HTR-8/SVneo (cell line): ENCODE measurements at regions not wholly inside any gene's neighbourhood (a gene's known extent, or its start where the extent isn't known, plus 50 kb on each side); places are given as distances from the start of the nearest gene placed in this dataset.

Experiments used
- DNase-seq: peaks from one replicate; pipeline ENCODE4 v3.0.0; 2011; ENCODE audit warnings: low spot score, mixed read lengths; ENCODE audit not compliant: insufficient read length
- FAIRE-seq: peaks from 2 replicates; lab custom pipeline; 2011; peaks lifted over from hg19 to GRCh38; lab: Jason Lieb, UNC

DNA sequence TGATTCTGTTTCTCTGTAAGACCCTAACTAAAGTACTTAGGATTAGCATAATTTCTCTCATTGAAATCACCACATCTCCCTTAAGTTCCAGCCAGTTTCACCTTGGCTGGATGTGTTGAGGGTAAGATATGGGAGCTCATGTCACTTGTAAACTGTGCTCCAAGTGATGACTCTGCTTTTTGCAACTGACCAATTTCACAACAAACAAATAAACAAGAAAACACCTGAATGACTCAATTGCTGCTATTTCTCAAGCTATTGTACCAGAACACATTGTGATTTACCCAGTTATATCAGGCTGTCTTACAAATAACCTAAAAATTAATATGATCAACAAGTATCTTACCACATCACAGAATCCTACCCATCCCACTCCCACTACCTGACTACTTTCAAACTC, 379.1 kb upstream of the KIF2A start:
- DNase-seq (no peak), FAIRE-seq (no peak)

GRCh38 chr5:61931236-61931635, 374.8 kb upstream of the KIF2A start:
- no peak for DNase-seq
- FAIRE-seq, result no peak

DNA sequence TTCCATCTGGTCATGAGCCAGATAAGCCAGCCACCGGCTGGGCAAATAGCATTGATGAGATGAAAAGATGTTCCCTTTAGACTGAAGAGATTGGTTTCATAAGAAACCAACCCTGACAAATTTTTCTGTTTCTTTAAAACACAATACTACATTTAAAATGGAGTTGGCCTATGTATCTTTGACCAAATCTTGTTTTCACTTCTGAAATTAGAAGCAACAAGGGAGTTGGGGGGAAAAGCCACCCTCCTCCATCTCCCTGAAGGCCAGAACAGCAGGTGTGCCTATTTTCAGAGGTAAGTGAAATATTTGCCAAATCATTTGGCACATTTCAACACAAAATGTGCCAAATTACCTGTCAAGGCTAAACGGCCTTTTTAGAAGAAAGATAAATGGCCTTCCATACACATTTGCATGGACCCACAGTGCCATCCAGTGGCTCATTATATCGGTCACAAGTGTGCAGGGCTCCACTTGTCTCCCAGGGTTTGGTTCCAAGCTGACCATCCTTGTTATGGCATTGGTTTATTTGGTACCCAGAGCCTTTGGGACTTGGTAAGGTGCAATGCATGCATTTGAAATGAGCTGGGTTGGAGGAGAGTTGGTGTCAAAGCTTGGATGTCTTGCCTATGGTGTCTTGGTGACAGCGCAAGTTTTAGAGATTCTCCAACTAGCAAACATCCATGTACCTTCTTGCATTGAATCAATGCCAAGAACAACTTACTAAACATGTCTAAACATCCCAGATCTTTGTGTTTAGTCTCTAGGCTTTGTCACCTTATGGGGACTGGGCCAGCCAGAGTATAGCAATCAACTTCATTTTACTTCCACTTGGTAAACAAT, 372.0 kb upstream of the KIF2A start:
- FAIRE-seq (peak; percentile 16), DNase-seq (peak; percentile 41)

- no peak for FAIRE-seq
- DNase-seq, result no peak
These were observed 364.4 kb upstream of the KIF2A start for GRCh38 chr5:61941637-61942036.

GRCh38 chr5:61942462-61943049, 363.4 kb upstream of the KIF2A start:
- FAIRE-seq, result no peak

DNA sequence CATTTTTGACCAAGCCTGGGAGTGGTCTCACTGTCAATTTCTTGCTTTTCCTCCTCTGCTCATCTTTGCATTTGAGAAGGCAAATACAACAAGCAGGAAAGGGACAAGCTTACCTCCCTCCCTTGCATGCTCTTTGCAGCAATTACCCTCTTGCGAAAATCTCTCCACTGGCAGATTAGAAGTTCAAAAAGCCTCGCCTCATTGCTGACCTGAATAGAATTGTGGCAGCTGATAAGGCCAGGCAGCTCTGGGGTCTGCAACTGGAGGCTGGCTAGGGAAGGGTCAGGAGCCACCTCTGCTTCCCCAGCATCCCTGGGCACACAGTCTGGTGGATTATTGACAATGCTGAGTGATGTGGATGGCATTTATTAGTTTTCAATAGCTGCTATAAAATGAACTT, 362.3 kb upstream of the KIF2A start:
- FAIRE-seq (no peak), DNase-seq (no peak)

More at GRCh38 chr5:61942462-61943049, 363.4 kb upstream of the KIF2A start:
- no peak for DNase-seq

GRCh38 chr5:61948151-61948550, 357.9 kb upstream of the KIF2A start:
- DNase-seq (no peak), FAIRE-seq (no peak)

- DNase-seq, result no peak
- no peak for FAIRE-seq
These were observed 356.8 kb upstream of the KIF2A start for GRCh38 chr5:61949054-61949678.

DNA sequence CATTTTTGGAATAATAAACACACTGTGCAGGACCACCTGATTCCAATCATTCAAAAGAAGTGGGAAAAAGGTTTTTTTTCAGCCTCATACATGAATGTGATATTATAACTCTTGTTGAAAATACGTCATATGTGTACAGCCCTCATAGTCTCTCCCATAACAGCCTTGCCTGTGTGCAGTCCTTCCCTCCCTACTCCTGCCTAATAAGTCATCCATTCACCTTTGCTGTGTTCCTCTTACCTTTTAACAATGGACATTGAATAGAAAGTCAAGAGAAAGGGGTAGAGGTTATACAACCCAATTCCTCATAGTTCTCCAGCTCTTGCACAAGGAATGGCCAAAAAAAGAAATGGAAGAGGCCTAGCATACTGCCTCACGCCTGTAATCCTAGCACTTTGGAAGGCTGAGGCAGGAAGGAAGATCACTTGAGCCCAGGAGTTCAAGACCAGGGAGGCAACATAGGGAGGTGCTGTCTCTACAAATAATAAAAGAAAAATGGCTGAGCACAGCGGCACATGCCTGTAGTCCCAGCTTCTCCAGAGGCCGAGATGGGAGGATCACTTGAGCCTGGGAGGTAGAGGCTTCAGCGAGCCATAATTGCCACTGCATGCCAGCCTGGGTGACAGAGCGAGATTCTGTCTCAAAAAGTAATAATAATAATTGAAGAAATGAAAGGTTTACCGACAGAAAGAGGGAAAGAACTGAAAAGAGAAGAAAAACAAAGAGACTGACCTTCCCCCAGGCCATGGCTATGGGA, 356.1 kb upstream of the KIF2A start:
- FAIRE-seq (no peak), DNase-seq (no peak)

GRCh38 chr5:61951295-61951694, 354.7 kb upstream of the KIF2A start:
- FAIRE-seq, result no peak

DNA sequence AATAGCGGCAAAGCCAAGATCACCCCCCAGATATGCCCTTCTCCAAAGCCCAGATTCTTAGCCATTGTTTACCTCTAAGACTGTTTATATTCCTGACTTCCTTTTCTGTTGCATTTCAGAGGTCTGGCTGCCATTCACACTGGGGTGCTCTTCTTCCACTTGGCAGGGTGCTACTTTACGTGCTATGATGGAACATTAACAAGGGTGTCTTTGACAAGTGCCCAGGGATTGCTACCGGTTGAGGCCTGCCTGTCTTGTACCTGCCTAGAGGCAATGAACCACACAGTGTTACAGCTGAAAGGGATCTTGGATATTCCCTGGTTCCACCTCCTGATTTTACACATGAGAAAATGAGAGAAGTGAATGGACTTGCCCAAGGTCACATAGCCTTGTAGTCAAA, 352.1 kb upstream of the KIF2A start:
- FAIRE-seq (no peak), DNase-seq (no peak)

More at GRCh38 chr5:61951295-61951694, 354.7 kb upstream of the KIF2A start:
- DNase-seq, result no peak

DNA sequence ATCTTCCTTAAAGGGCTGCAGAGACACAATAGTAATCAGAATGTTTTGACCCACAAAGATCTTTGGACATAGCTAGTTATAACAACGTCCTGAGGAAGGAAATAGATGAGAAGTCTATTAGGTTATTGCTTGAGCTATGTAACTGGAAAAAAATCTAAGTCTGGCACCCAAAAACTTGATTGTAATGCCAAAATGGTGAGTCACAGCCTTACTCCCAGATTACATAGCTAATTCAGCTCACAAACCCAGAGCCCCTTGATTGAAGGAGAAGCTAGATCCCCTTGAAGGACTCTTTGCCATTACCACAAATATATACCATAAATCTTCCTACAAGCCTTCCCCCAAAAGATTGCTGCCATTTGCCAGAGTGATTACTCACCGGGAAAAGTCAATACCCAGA, 341.8 kb upstream of the KIF2A start:
- FAIRE-seq (no peak), DNase-seq (peak; percentile 13)

DNA sequence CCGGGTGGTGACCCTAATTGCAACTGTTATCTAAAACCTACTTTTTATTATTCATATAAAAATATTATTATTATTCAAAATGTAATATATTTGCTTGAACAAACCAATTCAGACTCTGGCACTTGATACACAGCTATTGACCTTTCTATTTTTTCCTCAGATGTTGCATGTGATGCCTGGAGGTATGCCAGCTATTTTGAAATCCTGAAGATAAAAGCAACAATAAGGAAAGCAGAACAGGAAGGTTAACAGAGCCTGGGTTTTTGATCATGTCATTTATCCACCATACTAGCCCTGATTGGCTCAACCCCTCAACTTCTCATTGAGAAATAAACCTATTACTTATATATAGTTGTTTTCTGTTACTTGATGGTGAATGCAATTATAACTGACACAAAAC, 340.9 kb upstream of the KIF2A start:
- FAIRE-seq, result no peak
- DNase-seq, result no peak

DNA sequence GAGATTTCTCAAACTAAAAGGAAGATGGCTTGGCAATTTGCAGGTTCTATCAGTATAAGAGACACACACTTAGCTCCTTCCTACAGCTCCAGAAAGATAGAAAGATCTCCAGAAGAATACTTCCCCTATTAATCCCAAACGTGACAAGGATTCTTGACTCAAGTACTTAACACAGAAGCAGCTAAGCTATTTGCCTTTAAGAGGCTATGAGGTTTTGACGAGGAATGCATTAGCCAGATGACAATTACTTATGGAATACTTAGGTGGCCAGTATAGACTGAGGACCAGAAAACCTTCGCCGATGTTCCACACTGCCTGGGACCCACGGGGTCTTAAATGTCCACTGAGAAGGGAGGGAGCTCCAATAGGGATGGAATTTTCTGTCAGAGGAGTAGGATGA, 340.5 kb upstream of the KIF2A start:
- FAIRE-seq (no peak), DNase-seq (no peak)

- FAIRE-seq (no peak), DNase-seq (no peak)
These were observed 339.6 kb upstream of the KIF2A start for GRCh38 chr5:61966296-61966955.

- FAIRE-seq, result peak; percentile 23
- DNase-seq, result no peak
These were observed 339.0 kb upstream of the KIF2A start for GRCh38 chr5:61966997-61967396.

DNA sequence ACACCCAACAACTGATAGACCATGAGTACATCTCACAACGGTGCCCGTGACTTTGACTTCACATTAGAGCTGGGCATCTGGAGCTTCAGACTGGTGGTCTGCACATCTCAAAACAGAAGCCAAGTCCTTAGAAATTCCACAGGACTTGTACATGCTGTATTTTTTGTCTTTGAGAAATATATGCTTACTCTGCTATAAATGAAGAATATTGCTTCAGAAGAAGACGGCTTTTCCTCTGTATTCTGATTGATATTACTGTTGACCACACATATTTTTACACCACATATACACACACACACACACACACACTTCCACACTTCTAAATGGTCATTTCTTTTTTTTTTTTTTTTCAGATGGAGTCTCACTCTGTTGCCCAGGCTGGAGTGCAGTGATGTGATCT, 338.3 kb upstream of the KIF2A start:
- DNase-seq (no peak), FAIRE-seq (no peak)

DNA sequence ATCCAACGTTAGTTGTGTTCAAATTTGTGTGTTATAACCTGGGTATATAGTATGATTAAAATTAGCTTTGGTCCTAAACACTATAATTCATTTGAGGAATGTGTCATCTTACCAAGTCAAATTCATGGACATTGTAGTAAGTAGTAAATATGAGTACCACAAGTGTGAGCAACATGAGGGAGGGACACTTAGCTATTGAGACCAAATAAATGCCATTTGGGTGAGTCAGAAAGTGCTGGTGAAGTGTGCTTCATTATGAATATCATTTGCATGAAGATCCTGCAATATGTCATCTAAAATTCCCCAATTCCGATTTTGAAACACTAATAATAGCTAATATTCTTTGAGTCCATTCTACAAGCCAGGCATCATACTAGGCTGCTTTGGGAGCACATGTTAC, 336.7 kb upstream of the KIF2A start:
- no peak for FAIRE-seq
- no peak for DNase-seq

DNA sequence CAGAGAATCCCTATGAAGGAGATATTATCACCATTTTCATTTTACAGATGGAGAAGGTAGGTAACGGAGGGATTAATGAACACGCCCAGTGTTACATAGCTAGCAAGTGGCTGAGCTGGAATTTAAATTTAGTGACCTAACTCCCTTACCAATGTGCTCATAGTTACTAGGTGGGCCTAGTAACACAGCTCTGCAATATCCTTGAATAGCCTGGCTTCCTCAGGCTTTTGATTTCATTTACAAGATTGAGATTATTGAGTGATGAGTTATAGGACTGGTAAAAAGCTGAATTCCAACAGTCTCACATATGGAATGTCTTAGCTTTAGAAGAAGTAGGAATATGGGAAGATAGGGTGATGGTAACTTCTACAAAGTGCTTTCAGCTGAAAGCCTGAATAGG, 336.3 kb upstream of the KIF2A start:
- FAIRE-seq, result no peak

DNA sequence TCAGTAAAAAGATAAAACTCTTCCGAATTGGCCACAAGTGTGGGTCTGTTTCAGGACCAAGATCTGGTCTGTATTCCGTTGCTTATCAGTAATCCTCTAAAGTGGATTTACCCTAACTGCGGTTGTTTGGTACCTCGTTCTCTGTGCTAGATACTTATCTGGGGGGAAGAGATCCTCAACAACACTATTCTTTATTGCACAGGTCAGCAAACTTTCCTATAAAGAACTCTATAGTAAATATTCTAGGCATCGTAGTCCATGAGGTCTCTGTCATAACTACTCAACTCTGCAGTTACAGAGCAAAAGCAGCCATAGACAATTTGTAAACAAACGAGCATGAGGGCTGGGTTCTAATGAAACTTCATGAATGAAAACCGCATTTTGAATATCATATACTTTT, 335.8 kb upstream of the KIF2A start:
- no peak for DNase-seq
- FAIRE-seq, result no peak

More for the DNA sequence above, 336.3 kb upstream of the KIF2A start:
- DNase-seq, result no peak
